Panc1 (cell line): ENCODE measurements at regions not wholly inside any gene's neighbourhood (a gene's known extent, or its start where the extent isn't known, plus 50 kb on each side); places are given as distances from the start of the nearest gene placed in this dataset.

Experiments used
- ATAC-seq: fragments of 200-7000 bp; cut with Tn5 transposase; 2 replicates; pipeline ENCODE4 v1.9.1; 2020; ENCODE audit warnings: mild to moderate bottlenecking, moderate library complexity
- BruUV-seq: library from RNA; stranded (reverse); fragments of 400-500 nt; replicated peaks from 2 replicates; lab custom pipeline; 2021; lab: Mats Ljungman, UMichigan
- CTCF ChIA-PET: fragments of 300-600 bp; sonication (Branson Sonifier 250); formaldehyde crosslinking; loops from one replicate; lab custom pipeline; 2022; ENCODE audit warnings: antibody characterized with exemption; lab: Charles Lee
- POLR2A ChIA-PET: fragments of 300-600 bp; sonication (Branson Sonifier 250); formaldehyde crosslinking; loops from one replicate; lab custom pipeline; 2022; ENCODE audit warnings: antibody characterized with exemption; lab: Charles Lee
- DNase-seq: peaks from one replicate; pipeline ENCODE4 v3.0.0-alpha.2; 2010; ENCODE audit warnings: low read depth, low spot score
- H3K27ac ChIP-seq: 2 replicates; pipeline ENCODE4 v1.5.1; 2011; ENCODE audit warnings: mild to moderate bottlenecking, low read length, inconsistent platforms
- H3K27me3 ChIP-seq: fragments of 200-500 bp; sonication (Bioruptor generic); 2 replicates; pipeline ENCODE4 v1.6.0; 2014; ENCODE audit warnings: low read length, inconsistent platforms; ENCODE audit not compliant: control insufficient read depth, insufficient read depth
- H3K36me3 ChIP-seq: fragments of 200-500 bp; sonication (Bioruptor generic); 2 replicates; pipeline ENCODE4 v1.5.1; 2014; ENCODE audit warnings: inconsistent platforms, mild to moderate bottlenecking, low read length, moderate library complexity; ENCODE audit not compliant: control insufficient read depth, insufficient read depth
- H3K4me1 ChIP-seq: 2 replicates; pipeline ENCODE4 v1.5.1; 2011; ENCODE audit warnings: inconsistent platforms, mild to moderate bottlenecking, low read length, moderate library complexity; ENCODE audit not compliant: control insufficient read depth, insufficient read depth
- H3K4me3 ChIP-seq, 2 experiments: 2 replicates each; pipeline ENCODE4 v1.5.1; 2011 to 2012; ENCODE audit warnings: low read depth in 2 of 2, low read length in 2 of 2, mild to moderate bottlenecking in 2 of 2, inconsistent platforms in 1 of 2, moderate library complexity in 1 of 2
- H3K9me3 ChIP-seq: fragments of 200-500 bp; sonication (Bioruptor generic); 2 replicates; pipeline ENCODE4 v1.5.1; 2014; ENCODE audit warnings: low read depth, mild to moderate bottlenecking, inconsistent platforms, low read length, moderate library complexity; ENCODE audit not compliant: control insufficient read depth, insufficient read depth
- POLR2AphosphoS5 ChIP-seq: IDR thresholded peaks from 2 replicates; pipeline ENCODE4 v1.6.1; 2012; ENCODE audit warnings: mild to moderate bottlenecking, low read depth, low read length, moderate library complexity
- SIN3A ChIP-seq: IDR thresholded peaks from 2 replicates; pipeline ENCODE4 v1.6.1; 2012; ENCODE audit warnings: low read depth, mild to moderate bottlenecking, low read length, moderate library complexity, borderline replicate concordance; ENCODE audit not compliant: insufficient read depth
- TCF7L2 ChIP-seq: IDR thresholded peaks from 2 replicates; pipeline ENCODE4 v1.6.1; 2011; ENCODE audit warnings: mild to moderate bottlenecking, low read depth, low read length, inconsistent platforms
- in situ Hi-C: cut with HindIII; loops from 2 replicates; pipeline ENCODE4 v1.10.0; 2016; ENCODE audit warnings: low sequenced_read_pairs, low pct_unique_long_range_greater_than_20kb
- intact Hi-C: fragments of 100-400 bp; cut with micrococcal nuclease; formaldehyde crosslinking; loops from one replicate; pipeline ENCODE4 v1.10.0; 2022; ENCODE audit not compliant: unreplicated experiment
- TF ChIP-seq, protein P1 (sequence below): fragments of 450-650 bp; IDR thresholded peaks from 2 replicates; pipeline ENCODE4 v1.5.1; 2017; ENCODE audit warnings: mild to moderate bottlenecking
- TF ChIP-seq, protein P2 (sequence below), 2 experiments: IDR thresholded peaks; 2 replicates each; pipeline ENCODE4 v1.6.1; 2011 to 2012; ENCODE audit warnings: low read depth in 2 of 2, control low read depth in 1 of 2, low read length in 1 of 2, mild to moderate bottlenecking in 1 of 2, moderate library complexity in 1 of 2; ENCODE audit not compliant: insufficient read depth in 1 of 2

DNA sequence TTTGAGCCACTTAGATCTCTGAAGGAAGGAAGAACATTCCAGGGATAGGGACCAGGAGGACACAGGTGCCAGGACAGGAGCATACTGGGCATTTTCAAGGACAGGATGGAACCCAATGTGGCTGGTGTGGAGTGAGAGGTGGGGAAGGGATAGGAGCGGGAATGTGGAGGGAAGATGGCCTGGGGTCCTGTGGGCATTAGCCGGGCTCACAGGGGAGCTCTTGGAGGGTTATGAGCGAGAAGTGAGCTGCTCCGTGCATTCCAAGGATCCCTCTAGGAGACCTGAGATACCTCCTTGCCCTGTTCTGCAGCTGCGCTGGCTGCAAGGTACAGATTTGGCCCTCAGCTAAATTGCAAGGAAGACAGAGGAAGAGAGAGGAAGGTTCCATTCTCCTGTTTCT, 87.5 kb downstream of the IER5 start:
- H3K4me3 ChIP-seq = no peak overlapping the region
- POLR2A ChIA-PET = interaction anchor here (1.0 kb wide), 1 partner anchor 37 kb away, joined by 3 read pairs; no protein-coding TSS in a partner anchor
- TF ChIP-seq POLR2AphosphoS5 (no peak), TCF7L2 (no peak), SIN3A (no peak)
- TF ChIP-seq, protein P1, sequence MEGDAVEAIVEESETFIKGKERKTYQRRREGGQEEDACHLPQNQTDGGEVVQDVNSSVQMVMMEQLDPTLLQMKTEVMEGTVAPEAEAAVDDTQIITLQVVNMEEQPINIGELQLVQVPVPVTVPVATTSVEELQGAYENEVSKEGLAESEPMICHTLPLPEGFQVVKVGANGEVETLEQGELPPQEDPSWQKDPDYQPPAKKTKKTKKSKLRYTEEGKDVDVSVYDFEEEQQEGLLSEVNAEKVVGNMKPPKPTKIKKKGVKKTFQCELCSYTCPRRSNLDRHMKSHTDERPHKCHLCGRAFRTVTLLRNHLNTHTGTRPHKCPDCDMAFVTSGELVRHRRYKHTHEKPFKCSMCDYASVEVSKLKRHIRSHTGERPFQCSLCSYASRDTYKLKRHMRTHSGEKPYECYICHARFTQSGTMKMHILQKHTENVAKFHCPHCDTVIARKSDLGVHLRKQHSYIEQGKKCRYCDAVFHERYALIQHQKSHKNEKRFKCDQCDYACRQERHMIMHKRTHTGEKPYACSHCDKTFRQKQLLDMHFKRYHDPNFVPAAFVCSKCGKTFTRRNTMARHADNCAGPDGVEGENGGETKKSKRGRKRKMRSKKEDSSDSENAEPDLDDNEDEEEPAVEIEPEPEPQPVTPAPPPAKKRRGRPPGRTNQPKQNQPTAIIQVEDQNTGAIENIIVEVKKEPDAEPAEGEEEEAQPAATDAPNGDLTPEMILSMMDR = no peak
- TF ChIP-seq, protein P2, sequence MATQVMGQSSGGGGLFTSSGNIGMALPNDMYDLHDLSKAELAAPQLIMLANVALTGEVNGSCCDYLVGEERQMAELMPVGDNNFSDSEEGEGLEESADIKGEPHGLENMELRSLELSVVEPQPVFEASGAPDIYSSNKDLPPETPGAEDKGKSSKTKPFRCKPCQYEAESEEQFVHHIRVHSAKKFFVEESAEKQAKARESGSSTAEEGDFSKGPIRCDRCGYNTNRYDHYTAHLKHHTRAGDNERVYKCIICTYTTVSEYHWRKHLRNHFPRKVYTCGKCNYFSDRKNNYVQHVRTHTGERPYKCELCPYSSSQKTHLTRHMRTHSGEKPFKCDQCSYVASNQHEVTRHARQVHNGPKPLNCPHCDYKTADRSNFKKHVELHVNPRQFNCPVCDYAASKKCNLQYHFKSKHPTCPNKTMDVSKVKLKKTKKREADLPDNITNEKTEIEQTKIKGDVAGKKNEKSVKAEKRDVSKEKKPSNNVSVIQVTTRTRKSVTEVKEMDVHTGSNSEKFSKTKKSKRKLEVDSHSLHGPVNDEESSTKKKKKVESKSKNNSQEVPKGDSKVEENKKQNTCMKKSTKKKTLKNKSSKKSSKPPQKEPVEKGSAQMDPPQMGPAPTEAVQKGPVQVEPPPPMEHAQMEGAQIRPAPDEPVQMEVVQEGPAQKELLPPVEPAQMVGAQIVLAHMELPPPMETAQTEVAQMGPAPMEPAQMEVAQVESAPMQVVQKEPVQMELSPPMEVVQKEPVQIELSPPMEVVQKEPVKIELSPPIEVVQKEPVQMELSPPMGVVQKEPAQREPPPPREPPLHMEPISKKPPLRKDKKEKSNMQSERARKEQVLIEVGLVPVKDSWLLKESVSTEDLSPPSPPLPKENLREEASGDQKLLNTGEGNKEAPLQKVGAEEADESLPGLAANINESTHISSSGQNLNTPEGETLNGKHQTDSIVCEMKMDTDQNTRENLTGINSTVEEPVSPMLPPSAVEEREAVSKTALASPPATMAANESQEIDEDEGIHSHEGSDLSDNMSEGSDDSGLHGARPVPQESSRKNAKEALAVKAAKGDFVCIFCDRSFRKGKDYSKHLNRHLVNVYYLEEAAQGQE (IDR thresholded peaks at IDR 0.05; ENCODE audit: insufficient read depth in 1 of 2, low read depth in 2 of 2, low read length in 1 of 2) = no peak
- ATAC-seq = no peak
- no peaks in the 10 kb centered on the region; the same call in 1 of the 2 replicates for H3K27me3 ChIP-seq
- H3K27ac ChIP-seq = no peak overlapping the region
- no peak for DNase-seq
- no peaks in the 10 kb centered on the region for H3K4me1 ChIP-seq
- in situ Hi-C loops = no loop called here
- intact Hi-C loops = no loop called here
- H3K36me3 ChIP-seq = no peaks in the 10 kb centered on the region
- no TSS peak for BruUV-seq
- CTCF ChIA-PET = no interaction called here
- no peaks in the 10 kb centered on the region for H3K9me3 ChIP-seq

DNA sequence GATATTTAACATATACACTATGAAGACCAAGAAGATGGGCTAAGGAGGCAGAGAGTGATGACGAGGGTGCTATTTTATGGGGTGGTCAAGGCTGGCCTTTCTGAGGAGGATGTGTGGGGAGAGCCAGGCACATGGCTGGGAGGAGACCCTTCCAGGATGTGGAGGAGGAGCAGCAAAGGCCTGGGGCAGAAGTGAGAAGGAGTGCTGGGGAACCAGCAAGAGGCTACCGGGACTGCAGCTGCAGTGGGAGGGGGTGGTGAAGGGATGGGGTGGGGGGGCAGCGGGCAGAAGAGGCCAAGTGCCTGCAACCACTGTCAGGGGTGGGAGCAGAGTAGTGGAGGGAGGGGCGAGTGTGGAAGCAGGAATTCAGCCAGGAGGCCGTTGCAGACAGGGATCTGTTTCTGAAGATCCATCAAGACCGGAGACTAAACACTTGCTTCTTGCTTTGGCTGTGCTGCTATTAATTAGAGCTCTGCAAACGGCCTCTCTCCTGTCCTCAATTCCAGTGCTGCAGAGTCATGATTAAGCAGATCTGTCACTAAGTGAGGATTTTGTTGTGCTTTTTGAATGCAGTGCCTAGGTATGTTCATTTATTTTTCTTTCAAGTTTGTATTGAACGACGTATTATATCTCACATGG, 89.9 kb downstream of the IER5 start:
- no TSS peak for BruUV-seq
- ChIA-PET POLR2A (interaction anchor here (0.6 kb wide), 1 partner anchor 641 kb away, joined by 3 read pairs; no protein-coding TSS in a partner anchor), CTCF (no interaction called here)

More for the DNA sequence above, 89.9 kb downstream of the IER5 start:
- Histone ChIP-seq H3K4me1 (no peaks in the 10 kb centered on the region), H3K4me3 (no peak overlapping the region), H3K27ac (no peak overlapping the region), H3K27me3 (peaks cover 4% of the 10 kb centered on the region), H3K36me3 (no peaks in the 10 kb centered on the region), H3K9me3 (no peaks in the 10 kb centered on the region)
- TF ChIP-seq, protein P2 (IDR thresholded peaks at IDR 0.05; ENCODE audit: insufficient read depth in 1 of 2, low read depth in 2 of 2, low read length in 1 of 2) = no peak
- TF ChIP-seq TCF7L2 = no peak
- TF ChIP-seq POLR2AphosphoS5 = no peak
- TF ChIP-seq, protein P1 = no peak
- no peak for TF ChIP-seq SIN3A
- intact Hi-C loops = no loop called here
- DNase-seq (no peak), ATAC-seq (no peak)
- in situ Hi-C loops = no loop called here
